GM13976 (cell line): ENCODE measurements at regions not wholly inside any gene's neighbourhood (a gene's known extent, or its start where the extent isn't known, plus 50 kb on each side); places are given as distances from the start of the nearest gene placed in this dataset.

Source experiments
- DNase-seq: peaks from one replicate; pipeline ENCODE4 v3.0.0; 2012; ENCODE audit warnings: low spot score
- CTCF ChIP-seq: IDR thresholded peaks from 2 replicates; pipeline ENCODE4 v1.5.1; 2012; ENCODE audit warnings: borderline replicate concordance, mild to moderate bottlenecking; ENCODE audit not compliant: insufficient read depth; ENCODE audit errors: extremely low read depth, missing control alignments, control extremely low read depth
- in situ Hi-C: fragments of 300-500 bp; cut with MboI; formaldehyde crosslinking; loops from one replicate; pipeline ENCODE4 v1.12.0; 2022; ENCODE audit warnings: low sequenced_read_pairs, mixed read lengths, inconsistent platforms; ENCODE audit not compliant: unreplicated experiment

GRCh38 chr4:163923092-163923491 is 428.6 kb downstream of the TMA16 start:
- in situ Hi-C loops: no loop called here
- no peak for TF ChIP-seq CTCF
- no peak for DNase-seq

GRCh38 chr4:163930086-163930485 is 435.6 kb downstream of the TMA16 start:
- no peak for TF ChIP-seq CTCF
- in situ Hi-C loops: no loop called here
- DNase-seq: no peak

GRCh38 chr4:163932504-163932903 is 438.0 kb downstream of the TMA16 start:
- TF ChIP-seq CTCF: no peak
- DNase-seq: no peak
- in situ Hi-C loops: no loop called here

- no peak for DNase-seq
- in situ Hi-C loops: no loop called here
- no peak for TF ChIP-seq CTCF
Measured at GRCh38 chr4:163939597-163939996, 445.1 kb downstream of the TMA16 start.

- TF ChIP-seq CTCF: no peak
- in situ Hi-C loops: no loop called here
- no peak for DNase-seq
Measured at GRCh38 chr4:163941221-163941905, 446.9 kb downstream of the TMA16 start.

GRCh38 chr4:163948920-163949455 is 454.5 kb downstream of the TMA16 start:
- no peak for TF ChIP-seq CTCF
- DNase-seq: no peak
- in situ Hi-C loops: no loop called here
